GM19397 (cell line): ENCODE measurements at regions not wholly inside any gene's neighbourhood (a gene's known extent, or its start where the extent isn't known, plus 50 kb on each side); places are given as distances from the start of the nearest gene placed in this dataset.

Experiments
- ATAC-seq: cut with Tn5 transposase; IDR thresholded peaks from one replicate; pipeline ENCODE4 v1.9.1; 2021; ENCODE audit warnings: mild to moderate bottlenecking, moderate library complexity; ENCODE audit not compliant: unreplicated experiment

DNA sequence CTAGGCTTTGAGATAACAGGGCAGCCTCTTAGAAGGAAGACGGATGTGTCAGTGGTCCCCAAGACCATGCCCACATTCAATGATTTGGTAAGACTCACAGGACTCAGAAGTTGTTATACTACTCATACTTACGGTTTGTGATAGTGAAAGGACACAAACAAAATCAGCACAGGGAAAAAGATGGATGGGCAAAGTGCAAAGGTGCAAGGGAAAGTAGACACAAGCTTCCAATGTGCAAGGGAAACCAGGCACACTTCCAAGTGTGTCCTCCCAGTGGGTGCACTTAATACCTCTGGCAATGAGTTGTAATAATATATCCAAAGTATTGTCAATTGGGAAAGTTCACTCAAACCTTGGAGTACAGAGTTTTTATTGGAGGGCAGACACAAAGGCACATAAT lies 53.8 kb upstream of the VCX start:
- ATAC-seq = no peak

DNA sequence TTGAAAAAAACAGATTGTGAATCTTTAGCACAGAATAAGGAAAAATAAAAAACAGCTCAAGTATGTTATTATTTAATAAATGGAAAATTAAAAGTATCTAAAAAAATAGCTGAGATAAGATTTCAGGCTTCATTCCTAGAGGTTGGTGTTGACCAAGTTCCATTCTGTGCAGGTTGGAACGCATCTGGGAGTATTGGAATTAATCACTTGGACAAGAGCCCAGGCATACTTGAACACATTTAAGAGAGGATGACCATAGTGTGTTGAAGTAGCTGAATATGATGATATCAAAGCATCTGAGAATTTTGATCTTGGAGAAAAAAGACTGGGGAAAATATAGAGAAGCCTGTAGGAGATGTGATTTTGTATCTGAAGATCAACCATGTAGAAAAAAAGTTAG lies 54.6 kb upstream of the VCX start:
- no peak for ATAC-seq

DNA sequence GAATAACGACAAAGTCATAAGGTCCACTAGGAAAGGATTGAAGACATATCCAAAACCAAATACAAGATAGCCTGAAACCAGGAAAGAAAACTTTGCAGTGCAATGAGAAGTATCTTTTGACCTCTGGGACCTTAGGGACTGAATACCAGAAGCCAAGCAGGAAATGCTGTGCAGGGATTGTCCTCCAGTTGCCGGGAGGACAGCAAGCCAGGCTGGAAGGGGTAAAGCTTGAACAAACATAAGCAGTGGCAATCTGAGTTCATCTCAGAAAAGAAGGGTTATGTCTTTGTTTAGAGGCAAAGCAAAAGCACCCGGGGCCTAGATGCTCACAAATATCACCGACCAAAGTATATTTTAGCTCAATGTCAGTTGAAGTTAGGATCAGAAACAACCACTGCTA lies 55.3 kb upstream of the VCX start:
- ATAC-seq = no peak

DNA sequence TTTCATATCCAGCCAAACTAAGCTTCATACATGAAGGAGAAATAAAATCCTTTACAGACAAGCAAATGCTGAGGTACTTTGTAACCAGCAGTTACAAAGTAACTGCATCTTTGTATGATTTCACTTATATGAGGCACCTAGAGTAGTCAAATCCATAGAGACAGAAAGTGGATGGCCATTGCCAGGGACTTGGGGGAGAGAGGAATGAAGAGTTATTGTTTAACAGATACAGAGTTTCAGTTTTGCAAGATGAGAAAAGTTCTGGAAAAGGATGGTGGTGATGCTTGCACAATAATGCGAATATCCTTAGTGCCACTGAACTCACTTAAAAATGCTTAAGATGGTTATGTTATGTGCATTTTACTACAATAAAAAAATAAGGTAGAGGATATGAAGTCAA lies 58.4 kb upstream of the VCX start:
- no peak for ATAC-seq

DNA sequence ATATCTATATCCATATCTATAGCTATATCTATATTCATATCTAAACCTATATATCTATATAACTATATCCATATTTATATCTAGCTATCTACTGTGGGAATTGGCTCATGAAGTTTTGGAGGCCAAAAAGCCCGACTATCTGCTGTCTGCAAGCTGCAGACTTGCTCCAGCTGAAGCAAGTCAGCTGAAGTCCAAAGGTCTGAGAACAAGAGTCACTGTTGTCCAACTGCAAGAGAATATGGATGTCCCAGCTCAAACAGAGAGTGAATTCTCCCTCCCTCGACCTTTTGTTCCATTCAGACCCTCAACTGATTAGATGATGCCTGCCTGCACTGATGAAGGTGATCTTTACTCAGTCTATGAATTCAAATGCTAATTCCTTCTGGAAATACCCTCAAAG lies 63.3 kb upstream of the VCX start:
- ATAC-seq = no peak

DNA sequence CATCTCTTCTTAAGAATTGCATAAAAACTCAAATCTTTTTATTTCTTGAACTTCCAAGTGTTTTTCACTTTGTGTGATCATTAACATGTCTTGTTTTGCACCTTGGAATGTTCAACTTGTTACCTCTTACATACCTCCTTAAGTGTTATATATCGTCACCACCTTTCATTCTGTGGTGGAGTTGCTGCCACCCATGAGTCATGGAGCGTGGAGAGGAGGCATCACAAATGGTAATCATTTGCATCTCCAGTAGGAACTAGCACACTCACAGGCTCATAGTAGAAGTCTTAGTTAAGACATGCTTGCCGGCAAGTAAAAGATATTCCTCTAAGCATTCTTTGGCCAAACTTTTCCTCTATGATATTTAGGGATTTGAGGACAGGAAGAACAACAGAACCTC lies 67.0 kb upstream of the VCX start:
- no peak for ATAC-seq

DNA sequence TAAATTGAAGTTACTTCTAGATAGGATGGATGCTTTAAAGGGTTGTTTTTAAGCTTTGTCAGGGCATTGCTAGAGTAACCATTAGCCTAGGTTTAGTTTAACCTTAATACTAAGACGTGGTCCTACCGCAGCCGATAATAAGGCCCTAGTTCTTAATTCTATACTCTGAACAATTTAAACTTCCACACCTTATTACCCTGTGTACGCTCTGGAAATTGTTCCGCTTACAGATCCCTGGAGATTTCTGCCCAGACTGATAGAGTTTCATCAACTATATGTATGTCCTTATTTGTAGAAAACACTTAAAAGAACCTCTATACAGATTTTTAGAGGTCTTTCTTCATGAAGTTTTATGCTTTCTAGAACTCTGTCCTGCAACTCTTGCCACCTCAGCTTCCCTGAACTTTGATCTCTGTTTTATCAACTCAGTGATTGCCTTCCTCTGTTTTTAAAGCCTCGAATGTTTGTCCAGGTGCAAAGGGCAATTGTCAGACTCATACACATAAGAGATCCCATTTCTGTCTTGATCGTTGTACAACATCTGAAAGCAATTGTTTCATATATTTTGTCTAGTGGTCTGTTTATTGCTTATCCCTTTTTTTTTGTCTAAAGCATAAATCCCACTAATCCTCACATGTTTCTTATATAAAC lies 71.1 kb upstream of the VCX start:
- ATAC-seq = no peak

DNA sequence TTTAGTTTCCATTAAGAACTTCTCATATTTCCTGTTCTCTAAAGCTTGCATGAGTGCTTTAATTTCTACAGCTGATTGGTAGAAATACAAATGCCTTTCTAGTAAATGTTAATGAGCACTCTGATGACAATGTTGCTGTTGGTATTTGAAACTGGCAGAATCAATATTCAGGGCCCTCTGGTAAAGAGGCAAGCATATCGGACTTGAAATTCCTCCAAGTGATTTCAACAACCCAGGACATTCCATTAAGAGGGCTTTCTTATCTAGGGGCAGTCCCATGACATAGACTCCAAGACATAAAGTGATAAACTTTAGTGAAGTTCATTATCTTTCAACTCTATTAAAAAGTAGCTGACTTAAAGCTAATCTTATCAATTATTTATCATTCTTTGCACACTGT lies 83.1 kb upstream of the VCX start:
- no peak for ATAC-seq

DNA sequence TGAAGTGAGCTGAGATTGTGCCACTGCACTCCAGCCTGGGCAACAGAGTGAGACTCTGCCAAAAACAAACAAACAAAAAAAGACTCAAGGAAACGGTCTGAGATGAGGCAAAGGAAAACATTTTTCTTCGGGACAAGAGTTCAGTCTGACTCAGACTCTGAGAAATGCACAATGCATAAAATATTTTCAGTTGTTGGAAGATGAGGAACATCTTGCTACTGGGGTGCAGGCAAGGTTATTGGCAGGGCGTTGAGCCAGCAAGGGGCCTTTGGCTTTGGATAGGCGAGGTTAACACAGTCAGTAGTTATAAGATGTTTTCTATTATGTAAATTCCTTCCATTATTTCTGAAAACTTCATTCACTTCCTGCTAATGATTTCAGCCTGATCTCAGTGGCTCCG lies 96.1 kb upstream of the VCX start:
- ATAC-seq = no peak

DNA sequence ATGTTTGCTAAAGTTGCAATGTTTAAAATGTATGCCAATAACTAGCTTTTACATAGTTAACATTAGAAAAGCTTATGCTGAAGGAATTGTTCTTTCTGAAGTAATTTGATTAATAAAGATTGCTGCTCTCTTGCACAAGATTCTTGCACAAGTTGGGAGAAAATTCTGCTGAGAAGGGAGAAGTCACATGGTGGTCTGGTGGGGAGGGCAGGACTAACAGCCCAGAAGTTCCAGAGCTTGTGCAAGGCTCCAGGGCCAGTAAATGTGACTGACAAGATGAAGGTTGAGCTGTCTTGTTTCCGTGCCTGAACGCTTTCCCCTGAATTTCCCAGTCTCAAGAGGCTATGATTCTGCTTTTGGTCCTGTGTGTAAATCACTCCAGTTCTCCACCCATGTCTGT lies 112.9 kb upstream of the VCX start:
- no peak for ATAC-seq

DNA sequence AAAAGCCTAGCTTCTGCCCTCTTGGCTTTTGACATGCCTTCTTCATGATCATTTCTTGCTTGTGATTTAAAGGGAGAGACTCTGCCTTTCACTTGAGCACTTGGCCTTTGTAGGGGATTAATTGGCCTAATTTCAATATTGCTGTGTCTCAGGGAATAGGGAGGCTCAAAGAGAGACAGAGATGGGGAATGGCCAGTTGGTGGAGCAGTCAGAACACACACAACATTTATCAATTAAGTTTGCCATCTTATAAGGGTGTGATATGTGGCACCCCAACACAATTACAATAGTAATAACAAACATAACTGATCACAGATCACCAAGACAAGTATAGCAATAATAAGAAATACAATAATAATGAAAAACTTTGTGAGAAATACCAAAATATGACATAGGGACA lies 122.5 kb upstream of the VCX start:
- ATAC-seq = no peak

DNA sequence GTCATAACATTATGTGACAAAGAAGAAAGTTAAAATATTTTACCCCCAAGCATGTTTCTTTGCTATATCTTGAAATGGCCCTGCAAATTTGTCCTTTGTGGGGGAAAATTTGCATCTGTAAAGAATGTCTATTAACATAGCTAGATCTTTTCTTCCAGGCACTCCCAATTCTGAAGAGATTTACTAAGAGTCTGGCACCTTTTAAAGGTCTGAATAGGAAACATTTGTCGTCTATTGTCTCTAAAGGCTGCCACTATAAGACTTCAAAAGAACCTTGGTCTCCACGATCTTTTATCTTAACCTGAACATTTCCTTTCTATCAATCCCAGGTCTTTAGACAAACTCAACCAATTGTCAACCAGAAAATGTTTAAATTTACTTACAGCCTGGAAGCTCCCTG lies 128.6 kb upstream of the VCX start:
- ATAC-seq = no peak

DNA sequence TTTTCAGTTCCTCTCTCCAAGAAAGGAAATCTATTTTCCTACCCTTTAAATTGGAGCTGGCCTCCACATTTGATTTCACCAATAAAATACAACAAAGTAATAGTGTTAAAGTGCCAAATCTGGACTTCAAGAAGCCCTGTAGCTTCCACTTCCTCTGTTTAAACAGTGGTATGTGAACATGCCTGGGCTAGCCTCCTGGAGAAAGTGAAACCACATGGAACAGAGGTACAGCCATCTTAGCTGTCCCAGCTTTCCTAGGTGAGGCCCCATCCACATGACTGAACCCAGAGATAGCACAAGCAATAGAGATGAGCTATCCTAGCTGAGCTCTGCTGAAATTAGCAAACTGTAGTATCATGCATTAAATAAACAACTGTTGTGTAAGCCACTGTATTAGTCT lies 131.8 kb upstream of the VCX start:
- no peak for ATAC-seq

DNA sequence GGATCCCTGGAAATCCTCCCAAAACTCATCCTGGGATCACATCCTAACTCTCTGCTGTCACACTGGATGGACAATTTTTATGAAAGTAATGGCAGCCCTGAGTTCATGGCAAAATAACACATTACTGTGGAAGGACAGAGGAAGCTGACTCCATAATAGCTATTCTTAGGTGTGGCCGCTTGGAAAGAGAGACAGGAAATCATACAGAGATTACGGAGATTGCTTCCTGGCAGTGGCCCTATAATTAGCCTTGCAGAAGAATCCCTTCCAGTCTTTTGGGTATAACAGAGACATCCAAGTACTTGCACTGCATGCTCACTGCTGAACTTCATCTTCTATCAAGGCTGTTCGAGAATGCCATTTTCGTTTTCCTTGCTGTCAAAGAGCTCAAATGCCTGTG lies 133.1 kb upstream of the VCX start:
- no peak for ATAC-seq

DNA sequence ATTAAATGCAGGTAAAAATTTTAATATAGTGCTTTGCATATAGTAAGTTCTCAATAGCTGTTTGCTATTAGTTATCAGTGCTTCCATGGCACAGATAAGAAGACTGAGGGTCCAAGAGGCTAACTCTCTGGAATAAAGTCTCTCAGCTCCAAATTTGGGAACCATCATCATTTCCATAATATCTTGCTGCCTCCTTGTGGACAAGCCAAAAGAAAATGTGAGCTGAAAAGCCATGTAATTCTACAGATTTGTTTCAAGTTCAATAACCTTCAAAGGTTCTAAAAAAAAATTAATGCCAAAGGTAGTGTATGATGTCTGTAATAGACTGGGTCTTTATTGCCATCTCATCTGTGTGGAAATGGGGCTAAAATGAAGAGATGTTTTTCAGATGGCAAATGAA lies 136.9 kb upstream of the VCX start:
- no peak for ATAC-seq

DNA sequence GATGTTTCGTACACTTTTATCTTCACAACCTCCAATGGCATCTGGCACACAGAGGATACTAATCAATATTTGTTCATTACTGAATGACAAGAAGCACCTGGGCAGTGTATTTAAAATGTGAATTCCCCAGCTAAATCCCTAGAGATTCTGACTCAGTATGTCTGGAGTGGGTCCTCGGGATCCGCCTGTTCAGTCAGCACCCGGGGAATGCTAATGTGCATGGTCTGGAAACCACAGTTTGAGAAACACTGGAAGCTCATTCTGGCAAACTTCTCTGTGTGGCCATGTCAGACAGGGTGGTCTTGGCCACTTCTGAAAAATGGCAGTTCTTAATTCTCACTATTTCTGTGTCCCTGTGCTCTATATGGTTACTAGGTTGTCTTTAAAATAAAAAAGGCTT lies 138.8 kb upstream of the VCX start:
- no peak for ATAC-seq

DNA sequence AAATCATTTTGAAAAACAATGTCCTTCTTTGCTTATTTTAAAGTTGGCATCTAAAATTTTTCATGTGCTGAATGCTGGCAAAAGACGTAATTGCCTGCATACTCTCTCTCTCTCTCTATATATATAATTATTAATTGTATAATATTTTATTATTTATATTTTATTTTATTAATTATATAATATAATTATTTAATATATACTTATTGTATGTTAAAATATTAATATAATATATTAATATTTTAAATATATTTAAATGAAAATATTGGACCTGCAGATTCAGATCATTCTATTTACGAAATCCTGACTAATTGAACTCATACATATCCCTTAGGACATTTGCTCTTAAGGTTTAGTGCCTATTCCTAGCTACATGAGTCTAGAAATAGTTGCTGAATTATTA lies 144.7 kb upstream of the VCX start:
- no peak for ATAC-seq

DNA sequence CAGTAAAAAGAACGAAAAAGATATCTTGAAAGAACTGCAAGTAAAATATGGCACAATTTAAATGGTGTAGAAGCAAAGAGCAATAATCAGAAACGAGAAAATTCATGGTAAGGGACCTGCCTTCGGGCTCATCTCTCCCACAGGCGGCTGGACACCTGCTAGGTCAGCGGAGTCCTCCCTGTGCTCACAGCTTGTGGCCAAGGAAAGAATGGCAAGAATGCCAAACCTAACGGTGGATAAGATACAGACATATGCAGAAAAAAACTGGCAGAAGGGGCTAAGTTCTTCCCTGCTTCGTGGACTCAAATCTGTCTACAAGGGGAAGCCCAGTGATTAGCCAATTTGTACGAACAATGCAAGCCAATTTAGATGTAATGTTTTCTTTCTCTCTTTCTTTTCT lies 152.1 kb upstream of the VCX start:
- no peak for ATAC-seq

DNA sequence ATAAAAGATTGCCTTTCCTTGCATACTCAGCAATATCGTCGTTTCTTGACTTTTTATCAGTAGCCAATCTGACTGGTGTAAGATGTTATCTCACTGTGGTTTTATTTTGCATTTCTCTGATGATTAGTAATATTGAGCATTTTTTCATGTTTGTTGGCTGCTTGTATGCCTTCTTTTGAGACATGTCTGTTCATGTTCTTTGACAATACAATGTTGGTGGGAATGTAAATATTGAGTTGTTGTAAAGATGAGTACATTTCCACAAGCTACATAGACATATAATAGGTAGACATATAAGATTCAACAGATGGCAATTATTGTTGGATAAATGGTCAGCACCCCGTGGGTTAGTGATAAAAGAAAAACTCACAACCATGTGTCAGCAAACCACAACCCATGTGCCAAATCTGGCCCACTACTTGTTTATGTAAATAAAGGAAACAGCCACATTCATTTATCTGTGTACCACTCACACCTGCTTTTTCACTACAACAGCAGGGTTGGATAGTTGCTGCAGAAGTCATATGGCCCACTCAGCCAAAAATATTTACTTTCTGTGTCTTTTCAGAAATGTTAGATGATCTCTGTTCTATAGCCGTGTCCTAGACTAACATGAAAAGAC lies 153.1 kb upstream of the VCX start:
- ATAC-seq = no peak

DNA sequence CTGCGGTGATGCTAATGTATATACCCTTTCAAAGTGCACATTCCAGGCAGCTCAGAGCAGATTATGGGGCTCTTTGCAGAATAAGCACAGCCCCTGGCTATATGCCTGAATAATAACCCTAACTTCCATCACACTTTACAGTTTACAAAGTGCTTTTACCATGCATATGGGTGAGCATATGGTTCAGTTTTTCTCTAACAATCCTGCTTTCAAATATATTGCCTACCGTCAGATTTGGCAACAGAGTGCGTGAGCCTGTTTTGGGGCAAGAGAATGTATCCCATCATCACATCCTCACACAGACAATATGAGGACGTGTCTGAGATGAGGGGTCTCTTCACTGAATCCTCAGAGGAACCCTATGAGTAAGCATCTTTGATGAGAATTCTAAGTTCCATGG lies 162.8 kb upstream of the VCX start:
- ATAC-seq = no peak

DNA sequence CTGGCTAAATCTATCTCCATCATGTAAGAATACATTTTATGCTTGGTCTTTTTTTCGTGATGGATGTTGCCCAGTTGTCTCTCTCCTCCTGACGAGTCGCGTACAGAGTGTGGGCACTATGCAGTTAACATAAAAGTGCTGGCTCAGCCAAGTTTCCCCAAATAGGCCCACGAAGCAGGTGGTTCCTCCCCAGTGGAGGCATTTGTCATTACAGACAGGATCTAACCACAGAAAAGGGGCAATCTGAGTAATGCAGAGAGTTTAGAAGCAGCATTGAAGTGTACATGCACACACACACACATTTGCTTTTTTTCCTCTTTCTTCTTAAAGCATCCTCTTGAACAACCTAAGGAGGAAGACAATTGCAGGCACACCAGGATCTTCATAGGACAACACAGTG lies 188.7 kb upstream of the VCX start:
- no peak for ATAC-seq

DNA sequence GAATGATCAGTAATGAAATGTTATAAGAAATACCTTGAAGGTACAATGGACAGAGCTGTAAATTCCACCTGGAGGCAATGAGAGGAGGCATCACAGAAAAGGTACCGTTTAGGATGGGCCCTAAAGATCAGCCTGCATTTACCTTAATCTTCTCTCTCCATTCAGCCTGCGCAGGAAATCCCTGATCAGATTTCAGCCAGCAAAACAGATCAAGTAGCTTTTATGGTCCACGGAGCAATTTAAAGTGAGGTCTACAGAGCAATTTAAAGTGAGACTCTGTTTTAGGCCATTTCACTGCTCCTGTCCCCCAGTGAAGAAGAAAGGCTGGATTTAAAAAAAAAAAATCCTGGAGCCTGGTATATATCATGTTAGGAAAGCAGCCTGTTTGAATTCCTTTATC lies 195.1 kb upstream of the VCX start:
- ATAC-seq = no peak

DNA sequence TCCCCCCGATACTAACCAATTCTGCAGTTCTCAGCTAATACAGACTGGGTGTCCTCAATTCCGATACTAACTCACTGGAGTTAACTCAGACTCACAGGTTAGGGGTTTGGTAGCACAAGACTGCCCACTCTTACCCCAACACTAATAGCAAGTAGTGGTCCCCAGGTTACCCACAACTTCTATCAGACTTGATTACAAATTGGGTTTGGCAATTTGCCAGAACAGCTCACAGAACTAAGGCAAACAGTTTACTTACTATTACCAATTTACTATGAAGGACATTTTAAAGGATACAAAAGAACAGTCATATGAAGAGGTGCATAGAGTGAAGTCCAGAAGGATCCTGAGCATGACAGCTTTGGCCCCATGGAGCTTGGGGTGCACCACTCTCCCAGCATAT lies 201.8 kb upstream of the VCX start:
- no peak for ATAC-seq
